NCI-H345 treated with DMSO at 0.1 percent for 48 hours (cell line): ENCODE measurements at regions not wholly inside any gene's neighbourhood (a gene's known extent, or its start where the extent isn't known, plus 50 kb on each side); places are given as distances from the start of the nearest gene placed in this dataset.
"Not testable (repeated sequence)": the region's sequence is repeated elsewhere in the genome, so short reads cannot be mapped to it uniquely, and the experiment has no call there.

Experiments
- DNase-seq: peaks from one replicate; lab custom pipeline; 2025; ENCODE audit not compliant: unreplicated experiment; lab: John Stamatoyannopoulos, UW

- no peak for DNase-seq
Observed at GRCh38 chr22:22756109-22756508, 111.7 kb downstream of the GGTLC2 start.

- not testable (repeated sequence) for DNase-seq
Observed at GRCh38 chr22:22756551-22757201, 112.3 kb downstream of the GGTLC2 start.

GRCh38 chr22:22758101-22758807 is 113.8 kb downstream of the GGTLC2 start:
- not testable (repeated sequence) for DNase-seq

GRCh38 chr22:22759371-22759770 is 115.0 kb downstream of the GGTLC2 start:
- no peak for DNase-seq

GRCh38 chr22:22759889-22760546 is 115.6 kb downstream of the GGTLC2 start:
- DNase-seq, result no peak

- no peak for DNase-seq
Observed at GRCh38 chr22:22761606-22761962, 117.2 kb downstream of the GGTLC2 start.

- no peak for DNase-seq
Observed at GRCh38 chr22:22761963-22762772, 117.8 kb downstream of the GGTLC2 start.

DNA sequence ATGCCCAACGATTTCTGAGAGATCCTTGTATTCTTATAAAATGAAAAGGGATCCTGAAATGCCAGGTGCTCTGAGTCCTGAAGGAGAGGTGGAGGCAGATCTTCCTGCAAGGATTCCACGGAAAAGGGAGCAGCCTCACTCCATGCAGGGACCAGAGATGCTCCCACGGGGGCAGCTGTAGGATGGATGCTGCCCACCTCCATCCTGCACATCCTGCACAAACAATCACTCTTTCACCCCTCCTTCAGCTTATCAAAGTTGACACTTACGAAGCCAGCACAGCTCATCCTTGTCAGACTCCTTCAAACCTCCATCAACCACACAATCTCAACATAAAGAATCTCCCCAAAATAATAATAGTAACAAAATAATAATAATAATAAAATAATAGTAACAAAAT is 119.1 kb downstream of the GGTLC2 start:
- no peak for DNase-seq

DNA sequence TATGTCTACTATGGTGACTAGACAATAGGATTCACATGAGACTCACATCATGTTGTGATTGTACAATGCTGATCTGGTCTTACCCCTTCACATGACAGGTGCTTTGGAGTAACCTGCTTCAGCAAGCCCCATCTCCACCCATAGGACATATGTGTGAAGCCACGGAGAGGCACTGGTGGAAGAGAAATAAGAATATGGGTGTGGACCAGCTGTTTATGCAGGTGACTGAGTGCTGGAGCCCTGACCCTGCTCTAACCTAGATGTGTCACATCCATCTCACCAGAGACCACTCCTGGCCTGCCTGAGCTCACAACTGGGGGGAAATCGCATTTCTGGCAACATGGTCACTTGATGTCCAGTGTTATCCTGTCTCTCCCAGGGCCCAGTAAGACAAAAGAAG is 119.7 kb downstream of the GGTLC2 start:
- DNase-seq, result no peak

DNA sequence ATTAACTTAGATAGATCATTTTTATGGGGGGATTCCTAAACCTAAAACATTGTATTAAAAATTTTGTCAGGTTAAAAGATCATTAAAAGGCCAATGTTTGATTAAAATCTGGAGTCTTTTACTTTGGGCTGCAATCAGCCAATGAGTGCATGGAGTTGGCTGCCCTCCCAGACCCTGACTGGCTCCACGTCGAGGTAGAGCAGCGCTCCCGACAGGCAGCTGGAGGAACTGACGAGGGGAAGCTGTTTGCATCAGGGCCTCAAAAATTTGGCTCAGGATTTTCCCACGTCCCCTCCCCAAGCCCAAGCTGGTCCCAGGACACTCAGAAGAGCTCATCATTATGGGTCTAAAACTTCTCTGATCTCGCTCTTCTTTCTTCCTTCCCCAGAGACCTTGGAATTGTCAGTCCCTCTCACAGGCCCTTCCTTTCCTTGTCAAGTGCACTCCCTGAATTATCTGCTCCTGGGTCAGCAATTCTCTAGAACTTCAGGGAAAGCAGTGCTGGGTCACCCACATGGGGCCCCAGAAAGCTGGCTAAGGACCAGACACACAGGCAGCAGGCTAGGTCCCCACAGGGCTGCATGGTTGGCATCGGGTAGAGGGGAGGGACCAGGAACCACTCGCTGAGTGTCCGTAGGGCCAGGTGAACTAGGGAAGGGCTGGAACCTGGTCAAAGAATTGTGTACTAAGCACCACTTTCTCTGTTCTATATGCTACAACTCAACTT is 119.6 kb upstream of the IGLL5 start:
- no peak for DNase-seq

DNA sequence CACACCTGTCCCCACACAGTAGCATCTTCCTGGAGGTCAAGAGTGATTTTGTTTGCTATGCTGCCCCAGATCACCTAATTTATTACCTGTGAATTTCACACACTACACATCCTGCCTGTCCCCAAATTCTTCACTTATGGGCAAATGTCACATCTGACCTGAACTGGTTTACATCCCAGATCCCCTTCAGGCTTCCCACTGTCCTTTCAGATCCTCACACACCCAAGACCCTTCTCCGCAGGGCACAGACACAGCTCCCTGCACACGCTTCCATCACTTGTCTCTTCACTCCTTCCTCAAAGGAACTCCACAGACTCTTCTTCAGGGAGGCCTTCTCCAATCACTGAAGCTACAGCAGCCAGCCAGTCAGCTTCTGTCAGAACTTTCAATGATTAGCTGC is 118.7 kb upstream of the IGLL5 start:
- no peak for DNase-seq

DNA sequence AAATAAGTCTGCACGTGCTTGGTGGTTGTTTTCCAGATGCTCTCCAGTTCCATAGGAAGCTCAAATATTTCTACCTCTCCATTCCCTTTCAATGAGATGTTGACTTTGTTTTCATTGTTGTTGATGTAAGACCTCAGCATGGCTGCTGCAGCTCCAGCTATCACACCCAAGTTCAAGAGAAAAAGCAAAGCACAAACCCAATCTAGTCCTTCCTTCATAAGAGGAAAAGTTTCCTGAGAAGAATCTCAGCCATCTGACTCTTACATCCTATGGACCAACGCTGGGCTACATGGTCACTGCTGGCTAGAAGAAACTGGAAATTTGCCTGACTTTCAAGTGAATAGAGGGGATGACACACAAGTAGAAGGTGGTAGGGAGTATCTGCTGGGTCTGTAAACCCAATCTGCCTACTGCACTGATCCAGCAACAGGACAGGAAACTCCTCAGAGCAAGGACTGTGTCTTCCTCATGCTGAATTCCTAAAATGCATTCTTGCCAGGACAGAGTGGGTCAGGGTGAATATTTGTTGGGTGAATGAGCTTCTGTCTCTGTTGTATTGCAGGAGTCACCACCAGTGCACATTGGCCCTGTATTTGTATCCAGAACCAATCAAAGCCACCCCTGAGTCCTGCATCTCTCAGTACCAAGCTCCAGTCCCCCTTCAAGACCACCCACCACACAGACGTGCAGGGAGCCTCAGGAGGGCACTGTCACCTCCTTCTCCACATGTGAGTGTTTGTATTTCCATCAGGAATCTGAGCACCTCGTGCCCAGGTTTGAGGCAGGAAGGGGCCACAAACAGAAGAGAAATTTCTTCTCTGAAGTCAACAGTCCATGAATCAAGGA is 118.0 kb upstream of the IGLL5 start:
- no peak for DNase-seq

DNA sequence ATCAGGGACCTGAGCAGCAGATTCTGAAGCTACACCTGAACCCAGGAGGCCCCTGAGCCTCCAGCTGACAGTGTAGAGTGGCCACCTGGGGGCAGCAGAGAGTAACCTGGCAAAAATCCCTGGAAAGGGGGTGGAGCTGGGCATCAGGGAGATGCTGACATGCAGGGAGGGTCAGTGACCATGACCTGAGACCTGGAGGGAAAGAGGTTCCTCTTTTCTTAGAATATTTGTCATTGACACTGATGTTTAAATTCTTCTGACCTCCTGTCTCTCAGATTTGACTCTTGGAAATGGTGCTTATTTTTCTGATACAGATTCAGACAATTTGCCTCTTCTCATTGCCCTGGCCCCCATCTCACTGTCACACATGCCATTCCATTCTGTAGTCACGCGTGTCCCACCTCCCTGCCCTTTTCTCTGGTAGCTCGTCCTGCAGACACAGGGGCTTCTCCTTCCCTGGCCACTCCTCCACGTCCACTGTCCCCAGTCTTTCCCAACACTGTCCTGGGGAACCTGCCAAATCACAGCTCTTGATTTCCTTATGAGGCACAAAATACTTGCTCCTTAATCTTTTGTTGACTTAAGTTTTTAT is 117.2 kb upstream of the IGLL5 start:
- DNase-seq, result no peak

- no peak for DNase-seq
Observed at GRCh38 chr22:22770881-22771280, 116.7 kb upstream of the IGLL5 start.

DNA sequence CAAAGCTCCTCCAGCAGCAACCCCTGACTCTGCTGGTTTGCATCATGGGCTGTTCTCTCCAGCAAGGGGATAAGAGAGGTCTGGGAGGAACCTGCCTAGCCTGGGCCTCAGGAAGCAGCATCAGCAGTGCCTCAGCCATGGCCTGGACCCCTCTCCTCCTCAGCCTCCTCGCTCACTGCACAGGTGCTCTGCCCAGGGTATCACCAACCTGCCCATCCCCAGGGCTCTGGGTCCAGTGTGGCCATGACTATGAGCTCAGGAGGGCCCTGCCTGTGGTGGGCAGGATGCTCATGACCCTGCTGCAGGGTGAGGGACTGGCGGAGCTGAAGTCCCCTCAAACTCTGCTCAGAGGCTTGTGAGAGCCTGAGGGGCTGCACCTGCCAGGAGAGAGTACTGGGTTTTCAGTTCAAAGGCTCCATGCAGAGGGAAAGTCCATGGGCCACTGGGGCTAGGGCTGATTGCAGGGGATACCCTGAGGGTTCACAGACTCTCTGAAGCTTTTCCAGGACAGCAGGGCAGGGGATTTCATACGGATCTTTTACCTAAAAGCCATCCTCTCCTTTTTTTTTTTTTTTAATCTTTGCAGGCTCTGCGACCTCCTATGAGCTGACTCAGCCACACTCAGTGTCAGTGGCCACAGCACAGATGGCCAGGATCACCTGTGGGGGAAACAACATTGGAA is 115.8 kb upstream of the IGLL5 start:
- no peak for DNase-seq

DNA sequence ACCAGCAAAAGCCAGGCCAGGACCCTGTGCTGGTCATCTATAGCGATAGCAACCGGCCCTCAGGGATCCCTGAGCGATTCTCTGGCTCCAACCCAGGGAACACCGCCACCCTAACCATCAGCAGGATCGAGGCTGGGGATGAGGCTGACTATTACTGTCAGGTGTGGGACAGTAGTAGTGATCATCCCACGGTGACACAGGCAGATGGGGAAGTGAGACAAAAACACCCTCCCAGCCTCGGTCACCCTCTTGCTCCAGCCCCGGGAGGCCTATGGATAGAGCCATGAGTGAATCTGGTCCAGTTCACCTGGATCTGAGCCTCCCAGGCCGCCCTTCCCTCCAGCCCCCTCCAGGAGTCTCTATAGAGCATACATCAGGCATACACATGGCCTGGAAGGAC is 115.2 kb upstream of the IGLL5 start:
- no peak for DNase-seq

DNA sequence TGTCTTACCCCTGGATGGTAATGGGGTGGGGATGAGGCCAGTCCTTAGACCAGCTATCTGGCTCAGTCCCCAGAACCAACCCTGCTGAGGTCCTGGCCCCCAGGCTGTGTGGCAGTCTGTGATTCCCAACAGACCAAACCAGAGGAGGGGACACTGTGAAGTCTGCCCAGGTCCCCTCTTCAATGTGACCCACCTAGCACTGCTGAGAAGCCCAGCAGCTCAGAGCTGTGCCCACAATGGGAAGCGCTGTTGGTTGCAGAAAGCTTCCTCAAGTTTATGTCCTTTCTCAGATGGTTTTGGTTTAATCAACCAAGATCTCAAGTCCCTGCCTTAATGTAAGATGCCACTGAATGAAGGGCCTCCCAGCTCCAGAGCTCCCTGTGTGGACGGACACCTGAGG is 114.7 kb upstream of the IGLL5 start:
- no peak for DNase-seq

- no peak for DNase-seq
Observed at GRCh38 chr22:22773427-22773826, 114.2 kb upstream of the IGLL5 start.

DNA sequence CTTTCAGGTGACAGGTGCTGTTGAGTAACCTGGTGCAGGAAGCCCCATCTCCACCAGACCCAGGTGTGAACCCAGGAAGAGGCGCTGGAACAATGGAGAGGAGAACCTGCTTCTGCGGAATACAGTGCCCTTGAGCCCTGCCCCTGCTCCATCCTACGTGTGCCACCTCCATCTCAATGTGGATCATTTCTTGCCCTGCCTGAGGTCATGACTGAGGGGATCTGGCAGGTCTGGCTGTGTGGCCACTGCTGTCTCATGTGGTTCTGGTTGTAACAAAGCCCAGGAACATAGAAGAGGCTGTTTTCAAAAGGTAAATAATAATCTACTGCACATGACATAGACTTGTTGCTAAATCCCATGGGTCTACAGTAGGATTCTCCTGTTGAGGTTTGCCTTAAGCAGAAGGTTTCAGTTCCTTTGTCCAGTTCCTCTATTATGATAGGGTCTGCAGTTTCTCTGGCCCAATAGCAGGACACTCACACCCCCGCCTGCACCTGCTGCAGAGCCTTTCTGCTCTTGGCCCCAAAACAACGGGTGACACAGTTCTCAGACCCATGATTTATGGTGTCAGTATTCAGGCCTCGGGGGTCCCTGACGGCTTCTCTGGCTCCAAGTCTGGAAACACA is 113.5 kb upstream of the IGLL5 start:
- no peak for DNase-seq
